Neural cell (in vitro differentiated cells): ENCODE measurements at regions not wholly inside any gene's neighbourhood (a gene's known extent, or its start where the extent isn't known, plus 50 kb on each side); places are given as distances from the start of the nearest gene placed in this dataset.
"Not testable (repeated sequence)": the region's sequence is repeated elsewhere in the genome, so short reads cannot be mapped to it uniquely, and the experiment has no call there.

ENCODE experiments used
- CTCF ChIP-seq: fragments of 450-650 bp; IDR thresholded peaks from 2 replicates; pipeline ENCODE4 v1.5.1; 2014; ENCODE audit warnings: antibody characterized with exemption, mild to moderate bottlenecking, moderate library complexity; ENCODE audit not compliant: poor library complexity, severe bottlenecking
- EP300 ChIP-seq: fragments of 450-650 bp; conservative IDR thresholded peaks from 2 replicates; pipeline ENCODE4 v1.6.1; 2014; ENCODE audit warnings: antibody characterized with exemption, mild to moderate bottlenecking, moderate library complexity; ENCODE audit not compliant: poor library complexity, severe bottlenecking
- EZH2 ChIP-seq: fragments of 200-600, 300-800 bp; shearing (Covaris generic), sonication (generic); IDR thresholded peaks from 2 replicates; pipeline ENCODE4 v1.6.1; 2014; ENCODE audit warnings: antibody characterized with exemption, low read length, borderline replicate concordance, mild to moderate bottlenecking; ENCODE audit not compliant: insufficient read depth, poor library complexity, severe bottlenecking
- RAD21 ChIP-seq: fragments of 450-650 bp; conservative IDR thresholded peaks from 2 replicates; pipeline ENCODE4 v1.6.1; 2014; ENCODE audit warnings: antibody characterized with exemption, mild to moderate bottlenecking, moderate library complexity
- SMC3 ChIP-seq: fragments of 450-650 bp; conservative IDR thresholded peaks from 2 replicates; pipeline ENCODE4 v1.6.1; 2014; ENCODE audit warnings: antibody characterized with exemption, mild to moderate bottlenecking, moderate library complexity; ENCODE audit not compliant: poor library complexity

DNA sequence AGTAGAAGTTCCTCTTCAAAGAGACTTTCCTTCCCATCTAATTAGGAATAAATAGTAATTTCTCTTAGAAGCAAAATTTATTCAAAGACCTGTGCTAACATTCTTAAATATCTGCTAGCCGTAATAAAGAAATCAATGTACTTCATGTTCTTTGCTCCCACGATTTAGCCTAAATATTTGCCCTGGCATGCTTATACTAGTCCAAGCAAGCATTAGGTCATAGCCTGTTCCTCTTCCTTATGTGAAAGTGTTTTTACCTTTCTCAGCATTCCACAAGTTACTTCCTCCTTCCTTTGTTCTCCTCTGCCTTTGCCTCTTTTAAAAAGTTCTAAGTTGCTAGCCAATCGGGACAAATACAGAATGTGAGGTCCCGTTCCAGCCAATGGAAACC is 55.6 kb upstream of the PPP1R2C start:
- TF ChIP-seq CTCF, EZH2, EP300, RAD21, SMC3: not testable (repeated sequence)
